HG03196 (cell line): ENCODE measurements at regions not wholly inside any gene's neighbourhood (a gene's known extent, or its start where the extent isn't known, plus 50 kb on each side); places are given as distances from the start of the nearest gene placed in this dataset.

Experiments used
- ATAC-seq: cut with Tn5 transposase; IDR thresholded peaks from one replicate; pipeline ENCODE4 v1.9.1; 2021; ENCODE audit not compliant: unreplicated experiment

GRCh38 chr1:190540366-190540765 lies 62.7 kb upstream of the BRINP3 start:
- no peak for ATAC-seq

- ATAC-seq: no peak
Observed at GRCh38 chr1:190551638-190552037, 74.0 kb upstream of the BRINP3 start.

GRCh38 chr1:190560161-190560681 lies 82.6 kb upstream of the BRINP3 start:
- no peak for ATAC-seq

- ATAC-seq: no peak
Observed at GRCh38 chr1:190563230-190563629, 85.6 kb upstream of the BRINP3 start.

GRCh38 chr1:190564117-190564516 lies 86.5 kb upstream of the BRINP3 start:
- ATAC-seq: no peak

- ATAC-seq: no peak
Observed at GRCh38 chr1:190578017-190578416, 100.4 kb upstream of the BRINP3 start.

GRCh38 chr1:190578526-190578925 lies 100.9 kb upstream of the BRINP3 start:
- ATAC-seq: no peak

GRCh38 chr1:190579552-190580193 lies 102.0 kb upstream of the BRINP3 start:
- ATAC-seq: no peak

- no peak for ATAC-seq
Observed at GRCh38 chr1:190583862-190584261, 106.2 kb upstream of the BRINP3 start.

GRCh38 chr1:190588424-190588823 lies 110.8 kb upstream of the BRINP3 start:
- no peak for ATAC-seq

GRCh38 chr1:190595438-190595837 lies 117.8 kb upstream of the BRINP3 start:
- no peak for ATAC-seq

- no peak for ATAC-seq
Observed at GRCh38 chr1:190597294-190597693, 119.6 kb upstream of the BRINP3 start.

GRCh38 chr1:190599670-190600069 lies 122.0 kb upstream of the BRINP3 start:
- no peak for ATAC-seq

GRCh38 chr1:190602325-190602724 lies 124.7 kb upstream of the BRINP3 start:
- ATAC-seq: no peak

GRCh38 chr1:190608282-190608681 lies 130.6 kb upstream of the BRINP3 start:
- no peak for ATAC-seq

GRCh38 chr1:190615818-190616217 lies 138.2 kb upstream of the BRINP3 start:
- ATAC-seq: no peak

- ATAC-seq: no peak
Observed at GRCh38 chr1:190616235-190616634, 138.6 kb upstream of the BRINP3 start.

- no peak for ATAC-seq
Observed at GRCh38 chr1:190619724-190620123, 142.1 kb upstream of the BRINP3 start.

GRCh38 chr1:190633488-190633887 lies 155.8 kb upstream of the BRINP3 start:
- ATAC-seq: no peak

GRCh38 chr1:190634134-190634533 lies 156.5 kb upstream of the BRINP3 start:
- no peak for ATAC-seq

GRCh38 chr1:190649553-190649952 lies 171.9 kb upstream of the BRINP3 start:
- no peak for ATAC-seq

- ATAC-seq: no peak
Observed at GRCh38 chr1:190658907-190659306, 181.2 kb upstream of the BRINP3 start.

GRCh38 chr1:190663962-190664361 lies 186.3 kb upstream of the BRINP3 start:
- no peak for ATAC-seq
